ENCODE measurements at regions not wholly inside any gene's neighbourhood (a gene's known extent, or its start where the extent isn't known, plus 50 kb on each side); places are given as distances from the start of the nearest gene placed in this dataset.

- no peak for DNase-seq
Observed at GRCh38 chr13:85537601-85538000, 261.6 kb downstream of the SLITRK6 start.

- no peak for DNase-seq
Observed at GRCh38 chr13:85536706-85537105, 262.5 kb downstream of the SLITRK6 start.

DNA sequence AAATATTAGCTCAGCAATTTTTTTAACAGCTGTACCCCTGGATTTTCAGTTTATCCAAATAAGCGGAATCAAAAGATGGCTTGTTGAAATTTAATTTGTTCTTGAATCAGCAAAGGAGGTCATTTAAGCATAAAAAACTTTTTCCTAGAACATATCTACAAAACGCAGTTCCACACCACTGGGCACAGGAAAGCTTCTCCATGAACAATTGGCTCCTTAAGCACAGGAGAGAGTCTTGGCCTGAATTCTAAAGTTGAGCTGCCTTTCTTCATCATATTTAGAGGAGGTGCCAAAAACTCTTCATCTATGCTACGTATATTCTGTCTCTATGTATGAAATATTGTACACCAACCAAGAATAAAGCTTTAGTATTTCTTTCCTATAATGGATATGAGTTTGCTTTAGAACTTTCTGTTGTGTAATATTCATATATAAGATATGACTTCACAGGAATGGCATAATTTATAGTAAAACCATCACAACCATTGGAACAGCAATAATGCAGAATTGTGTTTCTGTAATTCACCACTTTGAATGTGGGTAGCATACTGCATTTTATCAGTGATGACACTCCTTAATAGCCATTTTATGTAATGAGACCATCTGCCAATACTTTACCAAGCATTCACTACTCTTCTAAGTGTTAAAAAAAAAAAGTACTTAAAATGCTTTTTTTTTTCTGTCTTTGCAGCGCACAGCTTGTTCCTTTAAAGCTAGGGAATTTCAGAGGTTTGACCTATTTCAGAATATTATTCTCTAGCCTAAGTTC is 263.7 kb downstream of the SLITRK6 start:
- DNase-seq = no peak

- DNase-seq = no peak
Observed at GRCh38 chr13:85533911-85534310, 265.3 kb downstream of the SLITRK6 start.

- DNase-seq = no peak
Observed at GRCh38 chr13:85529218-85529594, 270.0 kb downstream of the SLITRK6 start.

GRCh38 chr13:85528491-85529217 is 270.6 kb downstream of the SLITRK6 start:
- no peak for DNase-seq

GRCh38 chr13:85527316-85527715 is 271.9 kb downstream of the SLITRK6 start:
- no peak for DNase-seq

DNA sequence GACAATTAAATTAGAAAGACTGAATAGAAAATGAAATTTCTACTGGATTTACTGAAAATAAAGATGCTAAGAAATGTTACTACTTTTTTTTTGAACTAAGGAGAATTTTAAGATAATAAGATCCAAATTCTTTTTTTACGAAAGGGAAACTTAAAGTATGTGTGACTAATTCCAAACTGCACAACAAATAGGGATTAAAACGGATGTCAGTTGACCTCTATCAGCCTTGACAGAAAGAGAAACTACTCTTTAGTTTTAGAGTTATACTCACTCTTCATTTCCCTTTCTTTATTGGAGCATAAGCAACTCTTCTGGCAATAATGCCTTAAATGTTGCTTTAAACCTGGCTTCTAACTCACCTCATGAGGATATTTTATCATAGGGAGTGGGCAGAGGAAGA is 273.8 kb downstream of the SLITRK6 start:
- DNase-seq = no peak

- DNase-seq = no peak
Observed at GRCh38 chr13:85521657-85522056, 277.6 kb downstream of the SLITRK6 start.

DNA sequence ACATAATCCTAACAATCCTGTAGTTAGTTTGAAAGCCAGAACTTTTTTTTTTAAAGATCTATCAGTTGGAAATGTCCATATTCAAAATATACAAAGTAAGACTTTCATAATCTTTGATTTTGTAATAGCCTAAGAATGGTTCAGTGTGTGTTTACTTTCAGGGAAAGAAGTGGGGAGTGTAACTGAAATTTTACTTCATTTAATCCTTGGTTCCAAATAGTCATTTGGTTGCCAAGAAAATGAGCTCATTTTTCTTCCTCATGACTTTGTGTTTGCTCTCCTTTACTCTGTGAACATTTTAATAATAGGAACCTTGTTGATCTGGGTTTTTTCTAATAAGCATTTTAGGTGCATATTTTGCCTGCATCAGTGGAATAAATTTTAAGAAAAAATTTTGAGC is 278.8 kb downstream of the SLITRK6 start:
- DNase-seq = no peak

- no peak for DNase-seq
Observed at GRCh38 chr13:85519363-85519762, 279.9 kb downstream of the SLITRK6 start.

DNA sequence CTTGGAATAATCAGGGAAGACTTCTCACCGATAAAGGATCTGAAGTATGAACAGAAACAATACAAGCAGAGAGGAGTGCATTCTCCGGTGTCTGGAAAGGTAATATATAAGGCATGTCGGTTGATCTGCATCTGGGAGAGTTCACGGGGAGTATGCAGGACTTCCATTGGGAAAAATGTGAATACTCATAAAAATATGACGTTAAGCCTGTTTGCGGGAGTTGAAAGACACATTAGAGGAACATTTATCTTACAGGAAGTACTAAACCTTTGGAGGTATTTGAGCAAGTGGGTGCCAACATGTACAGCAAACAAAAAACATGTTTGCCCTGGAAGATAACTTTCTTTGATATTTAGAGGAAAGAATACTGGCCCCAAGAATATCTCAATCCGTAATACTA is 286.8 kb downstream of the SLITRK6 start:
- no peak for DNase-seq

DNA sequence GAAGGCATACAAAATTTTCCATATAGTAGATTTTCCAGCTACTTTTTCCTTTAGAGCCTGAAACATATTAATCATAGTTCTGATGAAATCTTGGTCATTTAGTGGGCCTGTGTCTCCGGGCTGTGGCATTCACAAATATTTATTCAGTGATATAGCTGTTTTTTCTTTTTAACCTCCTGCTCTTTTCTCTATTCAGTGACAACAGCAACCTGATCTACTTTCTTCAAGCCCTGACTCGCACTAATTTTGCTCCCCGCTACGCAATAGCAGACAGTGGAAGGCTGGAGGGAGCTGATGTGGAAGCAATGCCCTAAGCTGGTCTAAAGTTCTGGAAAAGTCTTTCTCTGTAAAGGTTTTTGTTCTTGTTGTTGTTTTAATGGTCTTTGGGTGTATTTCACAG is 289.7 kb downstream of the SLITRK6 start:
- DNase-seq = peak; percentile 4

- no peak for DNase-seq
Observed at GRCh38 chr13:85508683-85509329, 290.4 kb downstream of the SLITRK6 start.

DNA sequence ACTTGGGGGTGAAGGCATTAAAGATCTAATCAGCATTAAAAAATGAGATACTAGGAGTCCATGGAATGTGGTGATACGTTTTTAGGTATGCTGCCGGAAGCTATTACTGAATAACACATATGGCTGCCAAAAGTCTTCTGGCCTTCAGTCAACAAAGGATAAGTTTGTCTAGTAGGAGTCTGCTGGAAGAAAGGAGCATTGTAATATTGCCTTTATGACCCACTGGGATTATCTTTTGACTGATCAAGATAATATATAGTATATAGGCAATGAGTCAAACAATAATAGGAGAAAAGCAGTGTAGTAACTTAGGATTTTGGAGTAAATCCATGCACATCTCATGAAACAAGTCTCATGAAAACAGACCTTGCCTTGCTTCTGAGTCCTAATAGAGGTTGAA is 295.4 kb downstream of the SLITRK6 start:
- DNase-seq = no peak

DNA sequence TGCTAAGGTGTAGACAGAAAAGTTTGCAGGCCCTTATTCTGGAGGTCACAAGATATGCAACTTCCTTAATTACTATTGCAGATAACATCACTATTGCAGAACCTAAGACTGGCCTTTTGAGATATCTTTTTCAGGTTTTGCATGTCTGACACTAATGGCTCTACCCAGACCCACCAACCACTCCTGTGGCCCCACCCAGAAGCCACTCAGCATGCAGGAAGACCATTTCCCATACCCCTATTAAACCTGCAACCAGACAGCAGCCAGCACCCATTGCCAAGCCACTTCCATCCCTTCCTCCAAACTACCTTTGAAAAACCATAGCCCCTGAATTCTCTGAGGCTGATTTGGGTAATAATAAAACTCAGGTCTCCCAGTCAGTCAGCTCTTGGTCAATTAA is 297.6 kb downstream of the SLITRK6 start:
- DNase-seq = no peak

- DNase-seq = no peak
Observed at GRCh38 chr13:85500696-85501256, 298.4 kb downstream of the SLITRK6 start.

DNA sequence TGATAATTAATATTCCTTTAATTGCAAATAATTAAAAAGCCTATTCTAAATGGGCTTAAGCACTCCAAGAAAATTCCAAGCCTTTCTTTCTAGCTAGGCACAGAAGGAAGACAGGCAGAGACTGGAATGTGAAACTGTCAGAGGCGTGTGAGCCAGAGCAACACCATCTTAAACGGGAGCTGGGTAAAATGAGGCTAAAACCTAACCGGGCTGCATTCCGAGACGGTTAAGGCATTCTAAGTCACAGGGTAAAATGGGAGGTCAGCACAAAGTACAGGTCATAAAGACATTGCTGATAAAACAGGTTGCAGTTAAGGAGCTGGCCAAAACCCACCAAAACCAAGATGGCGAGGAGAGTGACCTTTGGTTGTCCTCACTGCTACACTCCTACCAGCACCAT is 300.4 kb downstream of the SLITRK6 start:
- DNase-seq = no peak

- DNase-seq = no peak
Observed at GRCh38 chr13:85497652-85498051, 301.6 kb downstream of the SLITRK6 start.

DNA sequence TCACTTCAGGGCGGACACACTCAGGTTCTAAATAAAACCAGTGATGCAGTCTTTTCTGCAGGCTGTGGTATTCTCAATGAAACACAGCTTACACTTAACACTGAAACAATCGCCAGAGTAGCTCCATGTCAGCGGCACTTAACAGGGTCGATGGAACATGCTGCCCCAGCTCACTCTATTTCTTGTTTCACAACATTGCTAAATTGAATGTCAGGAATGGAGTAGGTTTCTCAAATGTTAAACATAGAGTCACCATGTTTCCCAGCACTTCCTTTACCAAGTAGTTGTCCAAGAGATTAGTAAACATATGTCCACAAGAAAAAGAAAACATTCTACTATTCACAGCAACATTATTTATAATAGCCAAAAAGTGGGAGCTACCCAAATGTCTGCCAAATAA is 306.9 kb downstream of the SLITRK6 start:
- DNase-seq = no peak

- DNase-seq = no peak
Observed at GRCh38 chr13:85486663-85487062, 312.6 kb downstream of the SLITRK6 start.

DNA sequence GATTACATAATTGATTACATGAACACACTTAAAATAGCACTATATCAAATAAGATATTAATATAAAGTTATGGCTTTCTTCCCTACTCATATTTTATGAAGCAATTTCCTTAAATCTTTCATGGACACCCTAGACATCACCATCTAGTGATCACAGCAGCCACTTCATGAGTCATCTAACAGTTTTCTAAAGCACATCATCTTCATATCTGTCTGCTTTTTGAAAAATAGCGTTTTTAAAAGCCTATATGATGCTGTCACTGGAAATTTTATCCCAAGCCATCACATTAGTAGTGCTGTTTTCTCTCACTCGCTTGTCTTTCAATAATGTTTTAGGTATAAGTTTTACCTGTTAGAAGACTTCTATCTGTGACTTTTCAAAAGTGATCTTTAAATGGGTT is 326.1 kb downstream of the SLITRK6 start:
- no peak for DNase-seq

GRCh38 chr13:85469320-85469719 is 329.9 kb downstream of the SLITRK6 start:
- DNase-seq = no peak

Data from left kidney (tissue), 1 donor.